H1 (cell line): ENCODE measurements at regions not wholly inside any gene's neighbourhood (a gene's known extent, or its start where the extent isn't known, plus 50 kb on each side); places are given as distances from the start of the nearest gene placed in this dataset.

Experiments used
- CTCF ChIA-PET: fragments of 300-600 bp; sonication (Branson Sonifier 250); formaldehyde crosslinking; loops from one replicate; lab custom pipeline; 2021; ENCODE audit not compliant: partially characterized antibody; lab: Charles Lee
- POLR2A ChIA-PET: fragments of 300-600 bp; sonication (Branson Sonifier 250); formaldehyde crosslinking; loops from one replicate; lab custom pipeline; 2021; ENCODE audit warnings: inconsistent platforms; ENCODE audit not compliant: partially characterized antibody; lab: Charles Lee
- DNase-seq, 2 experiments: peaks; one replicate each; pipeline versions ENCODE4 v3.0.0 to v3.0.0-alpha.2; 2010 to 2022; ENCODE audit warnings: low spot score in 2 of 2, low read depth in 1 of 2, mixed read lengths in 1 of 2
- FAIRE-seq: peaks from 2 replicates; lab custom pipeline; 2011; peaks lifted over from hg19 to GRCh38; lab: Jason Lieb, UNC
- H2AFZ ChIP-seq: 2 replicates; pipeline ENCODE4 v1.8.1; 2012; ENCODE audit warnings: low read length, inconsistent platforms
- H2AK5ac ChIP-seq: 2 replicates; pipeline ENCODE4 v1.6.1; 2013; ENCODE audit warnings: low read depth, low read length
- H2BK120ac ChIP-seq: replicated peaks from 2 replicates; pipeline ENCODE3; 2013; ENCODE audit warnings: low read depth, low read length, inconsistent platforms
- H2BK12ac ChIP-seq: 2 replicates; pipeline ENCODE4 v1.6.1; 2013; ENCODE audit warnings: low read depth, low read length
- H2BK15ac ChIP-seq: 2 replicates; pipeline ENCODE4 v1.6.1; 2013; ENCODE audit warnings: low read length
- H2BK20ac ChIP-seq: 2 replicates; pipeline ENCODE4 v1.6.1; 2013; ENCODE audit warnings: low read length
- H2BK5ac ChIP-seq: 2 replicates; pipeline ENCODE4 v1.6.1; 2013; ENCODE audit warnings: low read depth, low read length
- H3K14ac ChIP-seq: 2 replicates; pipeline ENCODE4 v1.6.1; 2013; ENCODE audit warnings: inconsistent platforms; ENCODE audit not compliant: insufficient read length
- H3K18ac ChIP-seq: 2 replicates; pipeline ENCODE4 v1.6.1; 2013; ENCODE audit warnings: low read length; ENCODE audit errors: extremely low read depth
- H3K23ac ChIP-seq: 2 replicates; pipeline ENCODE4 v1.6.1; 2013; ENCODE audit warnings: inconsistent platforms; ENCODE audit not compliant: insufficient read length
- H3K23me2 ChIP-seq: 2 replicates; pipeline ENCODE4 v1.6.1; 2013; ENCODE audit warnings: low read depth, low read length
- H3K27ac ChIP-seq: 2 replicates; pipeline ENCODE4 v1.6.1; 2011; ENCODE audit warnings: low read depth, low read length, inconsistent platforms
- H3K27me3 ChIP-seq, 4 experiments: replicated peaks in 1 of 4; 1 replicate in 1 of 4; 2 replicates in 3 of 4; pipeline versions ENCODE4 v1.6.1 to v1.8.1; 2011 to 2013; ENCODE audit warnings: low read length in 3 of 4, mild to moderate bottlenecking in 3 of 4, inconsistent platforms in 2 of 4, mixed read lengths in 2 of 4, moderate library complexity in 1 of 4; ENCODE audit not compliant: control insufficient read depth in 3 of 4, insufficient read depth in 3 of 4; ENCODE audit errors: extremely low read depth in 1 of 4
- H3K36me3 ChIP-seq, 4 experiments: 2 replicates each; pipeline versions ENCODE4 v1.6.1 to v1.8.1; 2011 to 2013; ENCODE audit warnings: mild to moderate bottlenecking in 4 of 4, low read length in 3 of 4, moderate library complexity in 2 of 4, control low read depth in 1 of 4, inconsistent platforms in 1 of 4; ENCODE audit not compliant: insufficient read depth in 4 of 4, control insufficient read depth in 2 of 4
- H3K4ac ChIP-seq: replicated peaks from 2 replicates; pipeline ENCODE3; 2013; ENCODE audit warnings: low read length, low read depth, mixed read lengths, inconsistent platforms; ENCODE audit not compliant: insufficient read length
- H3K4me1 ChIP-seq, 4 experiments: replicated peaks in 1 of 4; 1 replicate in 1 of 4; 2 replicates in 3 of 4; pipeline versions ENCODE4 v1.6.1 to v1.8.1; 2011 to 2013; ENCODE audit warnings: low read length in 3 of 4, inconsistent platforms in 2 of 4, mixed read lengths in 1 of 4; ENCODE audit not compliant: insufficient read depth in 4 of 4, control insufficient read depth in 3 of 4
- H3K4me2 ChIP-seq, 2 experiments: 2 replicates each; pipeline versions ENCODE4 v1.6.1 to v1.8.1; 2011 to 2013; ENCODE audit warnings: low read depth in 2 of 2, low read length in 2 of 2, control low read depth in 1 of 2, inconsistent platforms in 1 of 2, mild to moderate bottlenecking in 1 of 2; ENCODE audit not compliant: insufficient read depth in 1 of 2
- H3K4me3 ChIP-seq, 4 experiments: fragments of 200-600, 300-600 bp in 1 of 4; sonication (generic), shearing (Covaris generic), sonication (Bioruptor Twin) in 1 of 4; 2 replicates each; pipeline versions ENCODE4 v1.5.1 to v1.8.1; 2011 to 2016; ENCODE audit warnings: low read length in 4 of 4, low read depth in 3 of 4, control low read depth in 2 of 4, inconsistent platforms in 2 of 4, mild to moderate bottlenecking in 2 of 4, mixed read lengths in 1 of 4, moderate library complexity in 1 of 4; ENCODE audit not compliant: insufficient read depth in 2 of 4; ENCODE audit errors: extremely low read depth in 1 of 4
- H3K56ac ChIP-seq: replicated peaks from 2 replicates; pipeline ENCODE3; 2013; ENCODE audit warnings: low read depth, mild to moderate bottlenecking, mixed read lengths, low read length, inconsistent platforms; ENCODE audit not compliant: insufficient read length
- H3K79me1 ChIP-seq: 2 replicates; pipeline ENCODE4 v1.6.1; 2013; ENCODE audit warnings: low read depth, low read length, control low read depth
- H3K79me2 ChIP-seq, 2 experiments: 2 replicates each; pipeline versions ENCODE4 v1.6.1 to v1.8.1; 2012 to 2013; ENCODE audit warnings: low read length in 2 of 2, mild to moderate bottlenecking in 2 of 2, inconsistent platforms in 1 of 2; ENCODE audit not compliant: insufficient read depth in 2 of 2, control insufficient read depth in 1 of 2
- H3K9ac ChIP-seq, 4 experiments: replicated peaks in 1 of 4; 1 replicate in 1 of 4; 2 replicates in 3 of 4; pipeline versions ENCODE4 v1.6.1 to v1.8.1; 2011 to 2013; ENCODE audit warnings: low read depth in 3 of 4, low read length in 3 of 4, control low read depth in 2 of 4, mild to moderate bottlenecking in 2 of 4, moderate library complexity in 2 of 4, inconsistent platforms in 1 of 4; ENCODE audit errors: extremely low read depth in 1 of 4
- H3K9me3 ChIP-seq, 2 experiments: 2 replicates each; pipeline versions ENCODE4 v1.6.1 to v1.8.1; 2012 to 2013; ENCODE audit warnings: mild to moderate bottlenecking in 2 of 2, moderate library complexity in 2 of 2, control low read depth in 1 of 2, inconsistent platforms in 1 of 2, low read depth in 1 of 2, low read length in 1 of 2, mixed read lengths in 1 of 2; ENCODE audit not compliant: insufficient read depth in 2 of 2
- H4K20me1 ChIP-seq, 2 experiments: replicated peaks in 1 of 2; 2 replicates each; pipeline versions ENCODE3 to v1.8.1; 2011 to 2013; ENCODE audit warnings: inconsistent platforms in 2 of 2, low read length in 2 of 2, mild to moderate bottlenecking in 1 of 2; ENCODE audit not compliant: insufficient read depth in 2 of 2, control insufficient read depth in 1 of 2
- H4K5ac ChIP-seq: 2 replicates; pipeline ENCODE4 v1.6.1; 2013; ENCODE audit warnings: low read length, low read depth, mixed read lengths, inconsistent platforms; ENCODE audit not compliant: insufficient read length
- H4K8ac ChIP-seq: 2 replicates; pipeline ENCODE4 v1.8.0; 2013; ENCODE audit warnings: mild to moderate bottlenecking, moderate library complexity, low read length, inconsistent platforms; ENCODE audit not compliant: insufficient read depth; ENCODE audit errors: extremely low read depth
- H4K91ac ChIP-seq: replicated peaks from 2 replicates; pipeline ENCODE3; 2013; ENCODE audit warnings: low read length, mixed read lengths, inconsistent platforms; ENCODE audit not compliant: insufficient read length
- ASH2L ChIP-seq: fragments of 200-600, 300-600 bp; sonication (generic); IDR thresholded peaks from one replicate; pipeline ENCODE4 v1.7.1; 2017; ENCODE audit warnings: low read length
- ATF3 ChIP-seq: IDR thresholded peaks from 2 replicates; pipeline ENCODE4 v1.6.1; 2011; ENCODE audit warnings: low read depth, mild to moderate bottlenecking, low read length; ENCODE audit not compliant: insufficient read depth
- BRCA1 ChIP-seq: IDR thresholded peaks from 2 replicates; pipeline ENCODE4 v1.6.1; 2012; ENCODE audit warnings: low read depth, low read length, improper control_type of control experiment
- CHD1 ChIP-seq: IDR thresholded peaks from 2 replicates; pipeline ENCODE4 v1.6.1; 2012; ENCODE audit warnings: low read depth, low read length, improper control_type of control experiment
- CTBP2 ChIP-seq: IDR thresholded peaks from 2 replicates; pipeline ENCODE4 v1.7.0; 2011; ENCODE audit warnings: borderline replicate concordance, mild to moderate bottlenecking, moderate library complexity, mixed read lengths, low read length; ENCODE audit not compliant: insufficient read depth, insufficient read length
- E2F6 ChIP-seq: IDR thresholded peaks from 2 replicates; pipeline ENCODE4 v1.6.1; 2012; ENCODE audit warnings: inconsistent platforms
- EGR1 ChIP-seq: IDR thresholded peaks from 2 replicates; pipeline ENCODE4 v1.6.1; 2011; ENCODE audit warnings: low read depth, low read length, borderline replicate concordance
- HDAC6 ChIP-seq: IDR thresholded peaks from one replicate; pipeline ENCODE4 v1.7.1; 2012; ENCODE audit warnings: low read depth, mild to moderate bottlenecking, inconsistent platforms, low read length, moderate library complexity
- RAD21 ChIP-seq, 2 experiments: IDR thresholded peaks in 1 of 2; conservative IDR thresholded peaks in 1 of 2; 2 replicates each; pipeline ENCODE4 v1.6.1; 2011; ENCODE audit warnings: low read depth in 2 of 2, low read length in 2 of 2, improper control_type of control experiment in 1 of 2, inconsistent platforms in 1 of 2, mild to moderate bottlenecking in 1 of 2, moderate library complexity in 1 of 2
- SP1 ChIP-seq: IDR thresholded peaks from 2 replicates; pipeline ENCODE4 v1.6.1; 2011; ENCODE audit warnings: low read depth, low read length
- TBP ChIP-seq: IDR thresholded peaks from 2 replicates; pipeline ENCODE4 v1.6.1; 2011; ENCODE audit warnings: low read depth, low read length, improper control_type of control experiment
- TCF12 ChIP-seq: IDR thresholded peaks from 2 replicates; pipeline ENCODE4 v1.6.1; 2011; ENCODE audit warnings: low read depth, mild to moderate bottlenecking, low read length
- ZNF274 ChIP-seq: IDR thresholded peaks from 2 replicates; pipeline ENCODE4 v1.7.0; 2012; ENCODE audit warnings: low read length, borderline replicate concordance; ENCODE audit errors: extremely low read depth
- WGBS, 2 experiments: shearing (Covaris generic) in 1 of 2; methylation state at CpG; one replicate each; pipeline versions ENCODE4 v1.1.6 to v1.1.7; 2013 to 2015; ENCODE audit warnings: low lambda C conversion rate in 2 of 2, mixed read lengths in 2 of 2, inconsistent platforms in 1 of 2, low coverage in 1 of 2, missing lambda C conversion rate in 1 of 2; ENCODE audit not compliant: insufficient replicate concordance in 2 of 2, insufficient coverage in 1 of 2, insufficient read length in 1 of 2; ENCODE audit errors: extremely low coverage in 1 of 2, missing lambda C conversion rate in 1 of 2; 5-methylcytosine and 5-hydroxymethylcytosine counted together

- POLR2A ChIA-PET = no interaction called here
- no peaks in the 10 kb centered on the region for H4K20me1 ChIP-seq
- H2BK20ac ChIP-seq = no peak overlapping the region
- H3K4ac ChIP-seq = no peak overlapping the region
- H3K79me1 ChIP-seq = no peaks in the 10 kb centered on the region
- H2BK120ac ChIP-seq = no peak overlapping the region
- H3K4me1 ChIP-seq = no peaks in the 10 kb centered on the region
- no peaks in the 10 kb centered on the region for H3K36me3 ChIP-seq
- H4K8ac ChIP-seq = no peak overlapping the region
- no peak overlapping the region for H4K91ac ChIP-seq
- no peak overlapping the region for H3K4me3 ChIP-seq
- TF ChIP-seq TCF12 = no peak
- no peak for TF ChIP-seq BRCA1
- TF ChIP-seq ATF3 = no peak
- no peak for TF ChIP-seq TBP
- no peak for TF ChIP-seq CHD1
- TF ChIP-seq HDAC6 = no peak
- no peak for TF ChIP-seq RAD21 (IDR thresholded peaks at IDR 0.05 in 1 of 2, conservative IDR thresholded peaks at IDR 0.05 in 1 of 2; ENCODE audit: low read depth in 2 of 2, low read length in 2 of 2)
- TF ChIP-seq CTBP2 = no peak
- no peak for TF ChIP-seq ZNF274
- no peak for TF ChIP-seq ASH2L
- no peak for TF ChIP-seq EGR1
- TF ChIP-seq E2F6 = no peak
- TF ChIP-seq SP1 = no peak
- H3K23ac ChIP-seq = no peak overlapping the region
- CTCF ChIA-PET = interaction anchor here (0.6 to 0.8 kb wide), 2 partner anchors 29 to 155 kb away, joined by 3 to 4 read pairs; no protein-coding TSS in a partner anchor
- FAIRE-seq = no peak
- H4K5ac ChIP-seq = no peak overlapping the region
- no peak overlapping the region for H2AFZ ChIP-seq
- no peaks in the 10 kb centered on the region for H3K9me3 ChIP-seq
- DNase-seq = no peak
- no peaks in the 10 kb centered on the region for H3K23me2 ChIP-seq
- no peak overlapping the region for H2BK5ac ChIP-seq
- no peak overlapping the region for H2BK15ac ChIP-seq
- H3K79me2 ChIP-seq = no peaks in the 10 kb centered on the region
- H3K27ac ChIP-seq = no peak overlapping the region
- no peak overlapping the region for H3K56ac ChIP-seq
- no peak overlapping the region for H3K4me2 ChIP-seq
- WGBS, 2 experiments = 100% methylated on average over 2 of the region's 2 CpGs; no CpG with 5 or more reads in 1 of the 2 experiments
- no peak overlapping the region for H3K18ac ChIP-seq
- no peak overlapping the region for H3K9ac ChIP-seq
- H2BK12ac ChIP-seq = no peak overlapping the region
- H2AK5ac ChIP-seq = no peak overlapping the region
- H3K27me3 ChIP-seq = no peaks in the 10 kb centered on the region
- no peak overlapping the region for H3K14ac ChIP-seq
Measured at GRCh38 chr1:221602830-221603229, 139.1 kb downstream of the DUSP10 start.
